Sigmoid colon (tissue), 4 donors: ENCODE measurements at regions not wholly inside any gene's neighbourhood (a gene's known extent, or its start where the extent isn't known, plus 50 kb on each side); places are given as distances from the start of the nearest gene placed in this dataset.

Experiments used
- POLR2A ChIP-seq, 2 donors: fragments of 450-650 bp; IDR thresholded peaks; one replicate each; pipeline ENCODE4 v1.6.1; 2016; ENCODE audit warnings: antibody characterized with exemption in 2 of 2, mild to moderate bottlenecking in 2 of 2, moderate library complexity in 2 of 2
- POLR2AphosphoS5 ChIP-seq, 4 donors: sonication (generic); formaldehyde crosslinking; IDR thresholded peaks; one replicate each; pipeline ENCODE4 v1.6.1; 2017; ENCODE audit warnings: antibody characterized with exemption in 4 of 4
- TF ChIP-seq, protein P1 (sequence below), 4 experiments: fragments of 450-650 bp in 3 of 4; fragments of 200-600 bp in 1 of 4; IDR thresholded peaks; one replicate each; pipeline ENCODE4 v1.5.1; 2016 to 2019; ENCODE audit warnings: antibody characterized with exemption in 4 of 4, mild to moderate bottlenecking in 3 of 4, moderate library complexity in 2 of 4

- TF ChIP-seq, protein P1, sequence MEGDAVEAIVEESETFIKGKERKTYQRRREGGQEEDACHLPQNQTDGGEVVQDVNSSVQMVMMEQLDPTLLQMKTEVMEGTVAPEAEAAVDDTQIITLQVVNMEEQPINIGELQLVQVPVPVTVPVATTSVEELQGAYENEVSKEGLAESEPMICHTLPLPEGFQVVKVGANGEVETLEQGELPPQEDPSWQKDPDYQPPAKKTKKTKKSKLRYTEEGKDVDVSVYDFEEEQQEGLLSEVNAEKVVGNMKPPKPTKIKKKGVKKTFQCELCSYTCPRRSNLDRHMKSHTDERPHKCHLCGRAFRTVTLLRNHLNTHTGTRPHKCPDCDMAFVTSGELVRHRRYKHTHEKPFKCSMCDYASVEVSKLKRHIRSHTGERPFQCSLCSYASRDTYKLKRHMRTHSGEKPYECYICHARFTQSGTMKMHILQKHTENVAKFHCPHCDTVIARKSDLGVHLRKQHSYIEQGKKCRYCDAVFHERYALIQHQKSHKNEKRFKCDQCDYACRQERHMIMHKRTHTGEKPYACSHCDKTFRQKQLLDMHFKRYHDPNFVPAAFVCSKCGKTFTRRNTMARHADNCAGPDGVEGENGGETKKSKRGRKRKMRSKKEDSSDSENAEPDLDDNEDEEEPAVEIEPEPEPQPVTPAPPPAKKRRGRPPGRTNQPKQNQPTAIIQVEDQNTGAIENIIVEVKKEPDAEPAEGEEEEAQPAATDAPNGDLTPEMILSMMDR (IDR thresholded peaks at IDR 0.05), result no peak
- TF ChIP-seq POLR2A (IDR thresholded peaks at IDR 0.05) (no peak), POLR2AphosphoS5 (IDR thresholded peaks at IDR 0.05) (no peak)
These were observed 163.6 kb upstream of the COL3A1 start for GRCh38 chr2:188810586-188810985.
